ENCODE measurements at regions not wholly inside any gene's neighbourhood (a gene's known extent, or its start where the extent isn't known, plus 50 kb on each side); places are given as distances from the start of the nearest gene placed in this dataset.

GRCh38 chr6:81996414-81996813 lies 243.9 kb upstream of the TENT5A start:
- TF ChIP-seq CTCF (IDR thresholded peaks at IDR 0.05; ENCODE audit: low read depth, low read length) (no peak), EZH2phosphoT487 (IDR thresholded peaks at IDR 0.05; ENCODE audit: low read depth) (no peak)
